Urinary bladder (tissue), 3 donors: ENCODE measurements at regions not wholly inside any gene's neighbourhood (a gene's known extent, or its start where the extent isn't known, plus 50 kb on each side); places are given as distances from the start of the nearest gene placed in this dataset.

ENCODE experiments used
- DNase-seq: peaks from one replicate; pipeline ENCODE4 v3.0.0-alpha.2; 2015; ENCODE audit errors: extremely low spot score
- H3K27ac ChIP-seq: one replicate; pipeline ENCODE4 v1.5.1; 2013; ENCODE audit warnings: low read depth, mild to moderate bottlenecking, moderate library complexity
- H3K36me3 ChIP-seq: one replicate; pipeline ENCODE4 v1.6.1; 2013; ENCODE audit warnings: mild to moderate bottlenecking, moderate library complexity; ENCODE audit not compliant: insufficient read depth
- H3K4me1 ChIP-seq: one replicate; pipeline ENCODE4 v1.6.1; 2013; ENCODE audit warnings: mild to moderate bottlenecking, moderate library complexity; ENCODE audit not compliant: insufficient read depth
- H3K4me3 ChIP-seq: one replicate; pipeline ENCODE4 v1.5.1; 2013; ENCODE audit warnings: low read depth, low read length
- WGBS: extraction: QIAGEN DNeasy Blood & Tissue Kit; methylation state at CpG from one replicate; pipeline ENCODE4 v1.1.7; 2013; 5-methylcytosine and 5-hydroxymethylcytosine counted together
- donor health status: healthy with polysubstance abuse.
- donor health status: healthy.

- no peak for DNase-seq
- WGBS: 71% methylated on average over 1 of the region's 1 CpG
- no peaks in the 10 kb centered on the region for H3K36me3 ChIP-seq
- no peak overlapping the region for H3K4me3 ChIP-seq
- H3K27ac ChIP-seq: no peak overlapping the region
- no peaks in the 10 kb centered on the region for H3K4me1 ChIP-seq
These were observed 68.1 kb upstream of the GRXCR1 start for GRCh38 chr4:42824278-42824977.

GRCh38 chr4:42821230-42821629 is 71.3 kb upstream of the GRXCR1 start:
- no peaks in the 10 kb centered on the region for H3K4me1 ChIP-seq
- no peak overlapping the region for H3K4me3 ChIP-seq
- no peak overlapping the region for H3K27ac ChIP-seq
- no peaks in the 10 kb centered on the region for H3K36me3 ChIP-seq
- DNase-seq: no peak

GRCh38 chr4:42819863-42820514 is 72.5 kb upstream of the GRXCR1 start:
- DNase-seq: no peak
- no peaks in the 10 kb centered on the region for H3K4me1 ChIP-seq
- H3K36me3 ChIP-seq: no peaks in the 10 kb centered on the region
- no peak overlapping the region for H3K27ac ChIP-seq
- 34% methylated on average over 2 of the region's 2 CpGs for WGBS
- H3K4me3 ChIP-seq: no peak overlapping the region

DNA sequence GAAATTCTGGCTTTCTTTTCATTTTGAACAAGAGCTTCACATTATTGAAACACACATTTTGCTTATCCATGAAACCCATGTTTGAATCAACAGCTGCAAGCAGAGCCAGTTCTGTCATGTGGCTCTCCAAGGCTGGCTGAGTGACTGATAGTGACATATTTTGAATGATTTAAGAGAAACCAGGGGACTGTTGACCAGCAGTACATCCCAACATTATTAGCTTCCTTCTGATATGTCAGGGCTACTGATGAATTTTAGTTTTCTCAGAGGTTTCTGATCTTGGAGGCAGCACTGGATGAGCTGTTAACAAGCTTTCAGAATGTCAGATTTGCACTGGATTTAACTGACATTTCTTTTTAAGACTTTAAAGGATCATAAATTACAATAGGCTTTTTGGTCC is 74.6 kb upstream of the GRXCR1 start:
- H3K4me3 ChIP-seq: no peak overlapping the region
- no peak overlapping the region for H3K27ac ChIP-seq
- no peak for DNase-seq
- H3K36me3 ChIP-seq: no peaks in the 10 kb centered on the region
- no peaks in the 10 kb centered on the region for H3K4me1 ChIP-seq

- Histone ChIP-seq H3K4me3 (no peak overlapping the region), H3K4me1 (no peaks in the 10 kb centered on the region), H3K36me3 (no peaks in the 10 kb centered on the region), H3K27ac (no peak overlapping the region)
- WGBS: 79% methylated on average over 8 of the region's 8 CpGs
- no peak for DNase-seq
These were observed 75.6 kb upstream of the GRXCR1 start for GRCh38 chr4:42816880-42817400.

- 60% methylated on average over 9 of the region's 9 CpGs for WGBS
- no peak for DNase-seq
- Histone ChIP-seq H3K4me1 (no peaks in the 10 kb centered on the region), H3K4me3 (no peak overlapping the region), H3K27ac (no peak overlapping the region), H3K36me3 (no peaks in the 10 kb centered on the region)
These were observed 76.2 kb upstream of the GRXCR1 start for GRCh38 chr4:42816189-42816879.

DNA sequence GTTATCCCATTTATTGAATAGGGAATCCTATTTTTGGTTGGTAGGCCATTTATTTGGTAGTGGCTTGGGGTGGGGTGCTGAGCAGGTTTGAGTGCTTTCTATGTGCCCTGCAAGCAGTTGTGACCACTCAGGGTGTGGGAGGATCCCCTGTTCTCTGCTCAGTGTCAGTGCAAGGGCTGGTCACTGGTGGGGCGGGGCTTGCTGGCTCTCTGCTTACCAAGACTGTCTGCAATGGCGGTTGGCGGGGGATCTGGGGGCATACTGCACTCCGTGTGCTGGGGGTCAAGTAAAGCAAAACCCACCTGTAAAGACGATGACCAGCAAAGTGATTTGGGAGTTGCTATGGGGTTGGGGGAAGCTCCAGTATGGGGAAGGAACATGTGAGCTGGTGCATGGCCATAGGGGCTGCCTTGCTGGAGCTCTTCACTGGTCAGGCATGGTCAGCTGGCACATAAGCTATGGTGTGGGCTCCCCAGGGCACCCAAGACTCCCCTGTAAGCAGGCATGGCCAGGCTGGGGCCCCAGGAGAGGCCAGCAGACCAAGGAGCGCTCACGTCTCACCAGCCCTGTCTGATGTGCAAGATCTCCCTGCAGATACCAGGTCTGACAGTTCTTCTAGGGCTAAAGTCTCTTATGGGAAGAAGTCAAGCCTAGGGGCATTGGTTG is 83.0 kb upstream of the GRXCR1 start:
- H3K4me1 ChIP-seq: no peaks in the 10 kb centered on the region
- H3K36me3 ChIP-seq: no peaks in the 10 kb centered on the region
- H3K4me3 ChIP-seq: no peak overlapping the region
- WGBS: 88% methylated on average over 7 of the region's 7 CpGs
- no peak for DNase-seq
- H3K27ac ChIP-seq: no peak overlapping the region

GRCh38 chr4:42806303-42806835 is 86.1 kb upstream of the GRXCR1 start:
- no peak for DNase-seq
- Histone ChIP-seq H3K4me1 (no peaks in the 10 kb centered on the region), H3K36me3 (no peaks in the 10 kb centered on the region), H3K4me3 (no peak overlapping the region), H3K27ac (no peak overlapping the region)
- WGBS: 77% methylated on average over 3 of the region's 3 CpGs

- no peak overlapping the region for H3K4me3 ChIP-seq
- no peaks in the 10 kb centered on the region for H3K4me1 ChIP-seq
- no peaks in the 10 kb centered on the region for H3K36me3 ChIP-seq
- 72% methylated on average over 1 of the region's 1 CpG for WGBS
- DNase-seq: no peak
- H3K27ac ChIP-seq: no peak overlapping the region
These were observed 103.4 kb upstream of the GRXCR1 start for GRCh38 chr4:42789041-42789567.

DNA sequence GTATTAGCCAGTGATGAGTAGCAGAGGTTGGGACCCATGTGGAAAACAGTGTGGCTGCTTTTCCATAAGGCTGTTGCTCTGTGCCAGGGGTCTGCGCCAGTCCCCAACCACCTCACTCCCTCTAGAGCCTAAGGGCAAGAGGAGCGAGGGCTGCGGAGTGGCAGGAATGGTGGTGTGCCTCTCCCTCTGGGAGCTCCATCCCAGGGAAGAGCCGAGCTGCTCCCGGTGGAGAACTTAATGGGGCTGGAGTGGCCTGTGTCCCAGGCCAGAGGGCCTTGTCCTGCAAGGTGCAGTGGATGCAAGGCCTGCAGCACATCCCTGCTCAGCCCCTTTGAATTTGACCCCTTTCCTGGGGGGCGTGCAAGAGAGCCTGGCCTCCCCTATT is 105.4 kb upstream of the GRXCR1 start:
- Histone ChIP-seq H3K4me3 (no peak overlapping the region), H3K27ac (no peak overlapping the region), H3K4me1 (no peaks in the 10 kb centered on the region), H3K36me3 (no peaks in the 10 kb centered on the region)
- DNase-seq: no peak
- 87% methylated on average over 6 of the region's 6 CpGs for WGBS

- 59% methylated on average over 6 of the region's 6 CpGs for WGBS
- no peak overlapping the region for H3K27ac ChIP-seq
- no peak for DNase-seq
- no peaks in the 10 kb centered on the region for H3K4me1 ChIP-seq
- no peak overlapping the region for H3K4me3 ChIP-seq
- H3K36me3 ChIP-seq: no peaks in the 10 kb centered on the region
These were observed 106.0 kb upstream of the GRXCR1 start for GRCh38 chr4:42786350-42787078.

DNA sequence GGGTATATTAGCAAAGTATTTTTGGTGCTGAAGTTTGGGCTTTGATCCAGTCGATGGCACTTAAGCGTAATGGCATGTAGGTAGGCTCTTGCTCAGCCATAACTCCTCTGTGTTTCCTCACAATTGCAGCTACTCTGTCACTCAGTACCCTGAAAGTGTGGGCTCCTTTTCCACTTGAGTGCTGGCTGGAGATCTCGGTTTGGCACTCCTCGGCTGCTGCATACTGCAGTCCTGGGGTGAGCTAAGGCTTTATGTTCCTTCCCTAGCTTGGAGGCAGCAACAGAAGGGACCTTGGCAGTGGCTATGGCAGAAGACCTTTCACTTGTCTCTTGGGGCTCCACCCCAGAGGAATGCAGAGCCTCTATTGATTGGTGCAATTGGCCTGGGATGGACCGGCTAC is 106.7 kb upstream of the GRXCR1 start:
- Histone ChIP-seq H3K27ac (no peak overlapping the region), H3K4me1 (no peaks in the 10 kb centered on the region), H3K36me3 (no peaks in the 10 kb centered on the region), H3K4me3 (no peak overlapping the region)
- whole genome bisulfite sequencing: 87% methylated on average over 5 of the region's 5 CpGs
- DNase-seq: no peak

- no peak overlapping the region for H3K27ac ChIP-seq
- no peaks in the 10 kb centered on the region for H3K36me3 ChIP-seq
- no peaks in the 10 kb centered on the region for H3K4me1 ChIP-seq
- no peak overlapping the region for H3K4me3 ChIP-seq
- no peak for DNase-seq
- WGBS: 63% methylated on average over 2 of the region's 2 CpGs
These were observed 111.2 kb upstream of the GRXCR1 start for GRCh38 chr4:42781315-42781714.
